ENCODE measurements at regions not wholly inside any gene's neighbourhood (a gene's known extent, or its start where the extent isn't known, plus 50 kb on each side); places are given as distances from the start of the nearest gene placed in this dataset.

DNA sequence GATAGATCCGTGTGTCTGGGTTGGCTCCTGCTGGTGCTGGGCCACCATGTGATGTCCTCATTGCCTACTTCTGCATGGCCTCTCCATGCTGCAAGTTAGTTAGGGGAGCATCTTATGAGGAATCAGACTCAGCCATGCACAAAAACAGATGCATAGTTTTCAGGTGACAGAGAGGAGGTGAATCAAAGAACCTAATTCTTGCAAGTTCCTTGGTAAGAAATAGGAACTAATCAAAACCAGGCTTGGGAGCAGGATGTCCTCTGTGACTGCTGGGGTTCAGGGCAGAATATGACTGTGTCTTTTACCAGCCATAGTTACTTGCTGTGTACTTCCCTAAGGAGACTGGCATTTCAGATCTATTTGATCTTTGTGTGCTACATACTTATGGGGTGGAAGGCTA, 61.6 kb downstream of the C9orf152 start:
- DNase-seq (ENCODE audit: low read depth): no peak
- TF ChIP-seq, protein P1, sequence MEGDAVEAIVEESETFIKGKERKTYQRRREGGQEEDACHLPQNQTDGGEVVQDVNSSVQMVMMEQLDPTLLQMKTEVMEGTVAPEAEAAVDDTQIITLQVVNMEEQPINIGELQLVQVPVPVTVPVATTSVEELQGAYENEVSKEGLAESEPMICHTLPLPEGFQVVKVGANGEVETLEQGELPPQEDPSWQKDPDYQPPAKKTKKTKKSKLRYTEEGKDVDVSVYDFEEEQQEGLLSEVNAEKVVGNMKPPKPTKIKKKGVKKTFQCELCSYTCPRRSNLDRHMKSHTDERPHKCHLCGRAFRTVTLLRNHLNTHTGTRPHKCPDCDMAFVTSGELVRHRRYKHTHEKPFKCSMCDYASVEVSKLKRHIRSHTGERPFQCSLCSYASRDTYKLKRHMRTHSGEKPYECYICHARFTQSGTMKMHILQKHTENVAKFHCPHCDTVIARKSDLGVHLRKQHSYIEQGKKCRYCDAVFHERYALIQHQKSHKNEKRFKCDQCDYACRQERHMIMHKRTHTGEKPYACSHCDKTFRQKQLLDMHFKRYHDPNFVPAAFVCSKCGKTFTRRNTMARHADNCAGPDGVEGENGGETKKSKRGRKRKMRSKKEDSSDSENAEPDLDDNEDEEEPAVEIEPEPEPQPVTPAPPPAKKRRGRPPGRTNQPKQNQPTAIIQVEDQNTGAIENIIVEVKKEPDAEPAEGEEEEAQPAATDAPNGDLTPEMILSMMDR (conservative IDR thresholded peaks at IDR 0.05; ENCODE audit: low read depth, low read length): no peak
- no peak overlapping the region for H3K4me3 ChIP-seq (ENCODE audit: low read length)

DNA sequence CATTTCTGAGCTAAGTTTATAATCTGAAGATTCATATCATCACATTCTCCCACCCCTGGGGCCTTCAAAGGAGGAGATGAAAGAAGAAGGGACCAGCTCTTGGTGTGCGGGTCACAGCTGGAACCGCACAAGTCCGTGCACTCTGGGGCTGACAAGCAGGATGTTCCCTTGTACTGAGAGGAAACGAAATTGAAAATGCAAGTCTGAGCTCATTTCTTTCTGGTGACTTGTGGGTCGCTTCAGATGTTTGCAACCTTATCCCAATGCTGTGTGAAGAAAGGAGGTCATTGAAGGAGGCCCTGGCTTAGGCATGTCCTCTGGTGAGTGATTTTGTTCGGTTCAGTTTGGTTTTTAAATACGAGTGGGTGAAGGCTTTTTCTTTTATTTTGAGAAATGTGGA, 59.6 kb downstream of the C9orf152 start:
- H3K4me3 ChIP-seq (ENCODE audit: low read length): no peak overlapping the region
- TF ChIP-seq, protein P1 (conservative IDR thresholded peaks at IDR 0.05; ENCODE audit: low read depth, low read length): no peak
- no peak for DNase-seq (ENCODE audit: low read depth)

DNA sequence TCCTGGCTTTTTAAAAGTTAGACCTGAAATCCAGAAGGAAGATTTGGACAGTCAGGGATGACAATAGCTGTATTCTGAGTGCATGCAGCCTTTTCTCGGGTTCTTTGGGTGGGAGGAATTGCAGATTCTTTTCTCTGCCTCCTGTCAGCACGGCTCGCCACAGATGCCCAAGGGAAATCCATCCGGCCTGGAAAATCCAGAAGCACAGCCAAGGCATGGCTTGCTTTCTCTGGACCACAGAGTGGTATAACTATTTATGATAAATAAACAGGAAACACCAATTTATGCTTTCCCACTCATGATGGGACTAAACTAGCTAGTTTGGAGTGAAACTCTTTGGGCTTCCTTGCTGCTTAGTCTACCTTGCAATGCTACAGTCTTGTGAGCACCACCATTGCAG, 59.1 kb downstream of the C9orf152 start:
- TF ChIP-seq, protein P1 (conservative IDR thresholded peaks at IDR 0.05; ENCODE audit: low read depth, low read length): no peak
- DNase-seq (ENCODE audit: low read depth): no peak
- no peak overlapping the region for H3K4me3 ChIP-seq (ENCODE audit: low read length)
